BE2C (cell line): ENCODE measurements at regions not wholly inside any gene's neighbourhood (a gene's known extent, or its start where the extent isn't known, plus 50 kb on each side); places are given as distances from the start of the nearest gene placed in this dataset.
A peak's percentile ranks its signal among the peaks of the same experiment; 100 is the strongest.

ENCODE experiments used
- DNase-seq: peaks from one replicate; pipeline ENCODE4 v3.0.0-alpha.2; 2020
- H3K27me3 ChIP-seq: fragments of 250-450 bp; sonication (Bioruptor Pico); 2 replicates; pipeline ENCODE4 v1.5.1; 2020; ENCODE audit warnings: mild to moderate bottlenecking
- H3K36me3 ChIP-seq: fragments of 250-450 bp; sonication (Bioruptor Pico); 2 replicates; pipeline ENCODE4 v1.5.1; 2020; ENCODE audit warnings: mild to moderate bottlenecking
- H3K4me1 ChIP-seq: fragments of 250-450 bp; sonication (Bioruptor Pico); 2 replicates; pipeline ENCODE4 v1.5.1; 2020
- H3K4me3 ChIP-seq: 2 replicates; pipeline ENCODE4 v1.5.1; 2011; ENCODE audit warnings: low read depth, low read length
- H3K9me3 ChIP-seq: fragments of 250-450 bp; sonication (Bioruptor Pico); 2 replicates; pipeline ENCODE4 v1.5.1; 2020
- TF ChIP-seq, protein P1 (sequence below): IDR thresholded peaks from 2 replicates; pipeline ENCODE4 v1.5.1; 2012; ENCODE audit warnings: mild to moderate bottlenecking, low read depth, low read length

DNA sequence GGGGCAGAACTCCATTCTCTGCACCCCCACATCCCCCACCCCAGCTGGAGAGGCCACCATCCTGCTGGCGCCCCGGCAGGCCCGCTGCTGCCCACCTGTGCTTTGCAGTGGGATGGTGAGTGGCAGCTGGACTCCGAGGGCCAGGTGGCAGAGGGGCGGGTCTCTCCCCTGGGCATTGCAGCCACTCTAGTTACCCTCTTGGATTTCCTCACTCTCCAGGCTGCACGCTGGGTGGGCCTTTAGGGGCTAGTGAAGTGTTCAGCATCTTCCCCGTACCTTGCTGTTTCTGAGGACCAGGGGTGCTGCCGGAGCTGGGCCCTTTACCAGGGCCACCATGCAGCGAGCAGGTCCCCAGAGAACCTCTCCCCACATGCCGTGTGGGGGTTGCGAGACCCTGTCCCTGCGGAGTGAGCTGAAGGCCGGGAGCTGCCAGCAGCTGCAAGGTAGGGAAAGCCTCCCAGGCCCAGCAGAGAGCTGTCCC lies 88.4 kb upstream of the SH3PXD2B start:
- no peak for DNase-seq
- H3K4me3 ChIP-seq = no peak overlapping the region
- H3K9me3 ChIP-seq = no peaks in the 10 kb centered on the region
- H3K4me1 ChIP-seq = peaks cover 8% of the 10 kb centered on the region
- no peaks in the 10 kb centered on the region for H3K36me3 ChIP-seq
- no peaks in the 10 kb centered on the region for H3K27me3 ChIP-seq
- TF ChIP-seq, protein P1, sequence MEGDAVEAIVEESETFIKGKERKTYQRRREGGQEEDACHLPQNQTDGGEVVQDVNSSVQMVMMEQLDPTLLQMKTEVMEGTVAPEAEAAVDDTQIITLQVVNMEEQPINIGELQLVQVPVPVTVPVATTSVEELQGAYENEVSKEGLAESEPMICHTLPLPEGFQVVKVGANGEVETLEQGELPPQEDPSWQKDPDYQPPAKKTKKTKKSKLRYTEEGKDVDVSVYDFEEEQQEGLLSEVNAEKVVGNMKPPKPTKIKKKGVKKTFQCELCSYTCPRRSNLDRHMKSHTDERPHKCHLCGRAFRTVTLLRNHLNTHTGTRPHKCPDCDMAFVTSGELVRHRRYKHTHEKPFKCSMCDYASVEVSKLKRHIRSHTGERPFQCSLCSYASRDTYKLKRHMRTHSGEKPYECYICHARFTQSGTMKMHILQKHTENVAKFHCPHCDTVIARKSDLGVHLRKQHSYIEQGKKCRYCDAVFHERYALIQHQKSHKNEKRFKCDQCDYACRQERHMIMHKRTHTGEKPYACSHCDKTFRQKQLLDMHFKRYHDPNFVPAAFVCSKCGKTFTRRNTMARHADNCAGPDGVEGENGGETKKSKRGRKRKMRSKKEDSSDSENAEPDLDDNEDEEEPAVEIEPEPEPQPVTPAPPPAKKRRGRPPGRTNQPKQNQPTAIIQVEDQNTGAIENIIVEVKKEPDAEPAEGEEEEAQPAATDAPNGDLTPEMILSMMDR = no peak

DNA sequence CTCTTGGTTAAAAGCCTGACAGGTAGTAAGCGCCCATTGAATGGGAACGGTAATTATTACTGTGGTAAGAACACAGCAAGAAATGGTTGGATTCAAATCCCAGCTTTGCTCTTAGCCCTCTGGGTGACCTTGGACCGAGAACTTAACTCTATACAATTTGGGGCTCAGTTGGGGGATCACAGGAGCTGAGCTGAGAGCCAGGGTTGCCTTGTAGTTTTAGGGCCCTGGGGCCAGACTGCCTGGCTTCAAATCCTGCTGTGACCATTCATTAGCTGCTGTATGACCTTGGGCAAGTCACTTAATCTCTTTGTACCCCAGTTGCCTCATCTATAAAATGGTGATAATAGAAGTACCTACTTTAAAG lies 87.4 kb upstream of the SH3PXD2B start:
- TF ChIP-seq, protein P1 = no peak
- peaks cover 8% of the 10 kb centered on the region for H3K4me1 ChIP-seq
- H3K9me3 ChIP-seq = no peaks in the 10 kb centered on the region
- no peak overlapping the region for H3K4me3 ChIP-seq
- no peaks in the 10 kb centered on the region for H3K27me3 ChIP-seq
- DNase-seq = no peak
- no peaks in the 10 kb centered on the region for H3K36me3 ChIP-seq

DNA sequence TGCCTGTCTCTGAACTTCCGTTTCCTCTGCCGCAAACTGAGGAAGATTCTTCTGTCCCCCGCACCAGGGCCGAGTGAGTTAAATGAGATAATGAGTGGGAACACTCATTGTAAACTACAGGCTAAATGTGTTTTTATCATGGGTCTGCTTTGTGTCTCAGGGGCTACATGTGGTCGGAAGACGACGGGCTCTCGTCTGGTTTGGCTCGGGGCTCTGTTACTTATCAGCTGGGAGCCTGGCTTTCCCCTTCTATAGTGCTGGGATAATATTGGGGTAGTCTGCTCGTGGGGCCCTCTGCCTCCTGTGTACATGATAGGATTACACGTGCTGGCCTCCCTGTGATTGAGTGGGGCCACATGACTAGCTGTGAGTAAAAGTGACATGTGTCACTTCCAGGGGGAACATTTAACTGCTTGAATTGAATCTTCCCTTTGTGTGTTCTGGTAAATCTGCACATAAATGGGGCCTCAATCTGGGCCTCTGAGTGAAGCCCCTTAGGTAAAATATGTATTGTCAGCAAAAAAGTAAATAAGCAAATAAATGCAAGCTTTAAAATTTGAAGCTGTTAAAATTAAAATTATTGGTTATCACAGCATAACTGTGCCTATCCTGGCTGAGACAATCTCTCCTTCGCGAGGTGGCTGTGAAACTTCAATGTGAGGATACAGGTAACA lies 86.9 kb upstream of the SH3PXD2B start:
- DNase-seq = peak; percentile 80
- Histone ChIP-seq H3K4me1 (peaks cover 8% of the 10 kb centered on the region), H3K4me3 (no peak overlapping the region), H3K9me3 (no peaks in the 10 kb centered on the region), H3K36me3 (no peaks in the 10 kb centered on the region), H3K27me3 (no peaks in the 10 kb centered on the region)
- TF ChIP-seq, protein P1 = no peak

DNA sequence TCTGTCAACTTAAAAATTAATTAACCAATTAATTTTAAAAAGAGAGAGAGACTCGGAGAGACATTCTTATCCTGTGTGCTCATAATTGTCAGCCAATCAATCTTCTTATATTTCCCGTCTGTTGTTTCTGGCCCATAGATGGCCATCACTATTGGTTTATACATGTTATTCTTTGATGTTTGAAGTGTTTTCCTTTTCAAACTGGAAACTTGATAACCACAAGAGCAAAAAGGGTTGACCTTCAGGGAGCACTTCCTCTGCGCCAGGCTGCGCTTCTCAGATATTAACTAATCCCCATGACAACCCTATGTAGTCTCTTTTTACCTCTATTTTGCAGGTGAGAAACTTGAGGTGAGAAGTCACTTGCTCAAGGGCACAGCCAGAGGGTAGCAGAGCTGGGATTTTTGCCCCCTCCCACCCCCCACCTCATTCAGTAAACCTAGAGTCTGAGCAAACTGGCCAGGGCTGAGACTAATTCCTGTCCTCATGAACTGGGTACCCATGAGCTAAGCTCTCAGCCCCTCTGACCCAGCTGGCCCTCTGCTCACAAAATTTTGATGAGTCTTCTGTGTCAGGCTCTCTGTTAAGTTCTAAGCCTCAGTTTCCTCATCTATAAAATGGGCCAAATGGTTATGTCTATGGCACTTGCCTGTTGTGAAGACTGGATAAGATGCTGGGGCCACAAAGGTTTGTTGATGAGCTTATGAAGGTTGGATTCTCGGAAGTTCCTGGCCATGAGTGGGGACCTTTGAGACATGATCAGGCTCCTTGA lies 86.0 kb upstream of the SH3PXD2B start:
- peaks cover 8% of the 10 kb centered on the region for H3K4me1 ChIP-seq
- no peaks in the 10 kb centered on the region for H3K36me3 ChIP-seq
- H3K9me3 ChIP-seq = no peaks in the 10 kb centered on the region
- H3K27me3 ChIP-seq = no peaks in the 10 kb centered on the region
- H3K4me3 ChIP-seq = no peak overlapping the region
- TF ChIP-seq, protein P1 = no peak
- DNase-seq = no peak

DNA sequence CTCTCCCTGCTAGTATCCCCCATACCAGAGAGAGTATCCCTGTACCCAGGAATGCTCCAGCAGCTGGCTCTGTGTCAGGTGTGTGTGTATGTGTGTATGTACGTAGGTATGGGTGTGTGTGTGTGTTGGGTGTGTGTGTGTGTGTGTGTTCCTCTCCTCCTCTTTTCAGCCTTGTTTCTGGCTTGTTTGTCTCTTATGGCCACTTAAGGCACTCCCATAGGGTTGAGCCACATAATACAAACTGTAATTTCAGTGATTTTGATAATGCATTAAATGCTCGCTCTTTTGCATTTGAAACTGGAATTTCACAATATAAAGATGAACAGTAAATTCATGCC lies 80.8 kb upstream of the SH3PXD2B start:
- H3K4me3 ChIP-seq = no peak overlapping the region
- no peaks in the 10 kb centered on the region for H3K4me1 ChIP-seq
- no peaks in the 10 kb centered on the region for H3K36me3 ChIP-seq
- no peak for DNase-seq
- TF ChIP-seq, protein P1 = no peak
- H3K27me3 ChIP-seq = no peaks in the 10 kb centered on the region
- H3K9me3 ChIP-seq = no peaks in the 10 kb centered on the region
